SU-DHL-6 (cell line): ENCODE measurements at regions not wholly inside any gene's neighbourhood (a gene's known extent, or its start where the extent isn't known, plus 50 kb on each side); places are given as distances from the start of the nearest gene placed in this dataset.

Experiments
- CTCF ChIP-seq: fragments of 200-600 bp; sonication (generic); IDR thresholded peaks from one replicate; pipeline ENCODE4 v1.5.1; 2017; ENCODE audit warnings: antibody characterized with exemption, mild to moderate bottlenecking, low read length, moderate library complexity; ENCODE audit not compliant: insufficient read depth, poor library complexity, severe bottlenecking
- EZH2phosphoT487 ChIP-seq: fragments of 200-600 bp; sonication (generic), shearing (Covaris generic); conservative IDR thresholded peaks from 2 replicates; pipeline ENCODE4 v1.6.1; 2018; ENCODE audit warnings: mild to moderate bottlenecking, antibody characterized with exemption, low read length, moderate library complexity, mixed read lengths

- TF ChIP-seq CTCF (no peak), EZH2phosphoT487 (no peak)
Observed at GRCh38 chr12:63018273-63018672, 83.3 kb upstream of the PPM1H start.
